ENCODE measurements at regions not wholly inside any gene's neighbourhood (a gene's known extent, or its start where the extent isn't known, plus 50 kb on each side); places are given as distances from the start of the nearest gene placed in this dataset.

DNA sequence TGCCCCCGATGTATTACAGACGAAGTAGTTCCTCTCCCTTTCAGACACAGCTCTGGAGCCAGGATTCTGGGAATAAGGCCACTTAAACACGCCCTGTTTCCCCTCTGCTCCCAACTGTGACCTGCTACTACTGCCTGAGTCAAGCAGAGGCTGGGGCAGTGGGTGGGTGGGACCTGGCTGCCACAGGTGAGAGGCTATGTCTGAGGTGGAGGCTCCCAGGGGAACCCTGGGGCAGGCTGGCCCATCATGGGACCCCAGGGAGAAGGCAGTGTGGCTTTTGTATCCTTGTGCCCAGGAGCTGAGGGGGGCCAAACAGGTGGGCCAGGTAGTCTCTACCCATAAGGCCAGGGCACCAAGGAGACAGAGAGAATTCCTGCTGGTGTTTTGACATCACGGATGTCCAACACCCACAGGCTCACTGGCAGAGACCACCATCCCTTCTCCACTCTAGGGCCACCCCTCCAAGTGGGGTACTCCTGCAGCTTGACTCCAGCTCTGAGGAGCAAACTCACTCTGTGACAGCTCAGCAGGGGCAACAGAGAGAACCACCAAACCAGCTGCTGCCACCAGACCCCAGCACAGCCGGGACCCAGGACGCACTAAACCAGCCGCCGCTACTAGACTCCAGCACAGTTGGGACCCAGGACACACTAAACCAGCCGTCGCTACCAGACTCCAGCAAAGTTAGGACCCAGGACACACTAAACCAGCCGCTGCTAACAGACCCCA lies 105.3 kb upstream of the SMURF2 start:
- Histone ChIP-seq H3K27me3 (no peaks in the 10 kb centered on the region), H3K27ac (no peak overlapping the region), H3K36me3 (peaks cover 14% of the 10 kb centered on the region), H3K9me3 (no peaks in the 10 kb centered on the region), H3K4me1 (no peaks in the 10 kb centered on the region), H3K4me3 (no peak overlapping the region)
- peak; percentile 38 for DNase-seq (ENCODE audit: low spot score)
- no peak for TF ChIP-seq CTCF (IDR thresholded peaks at IDR 0.05)

GRCh38 chr17:64765191-64765889 lies 103.2 kb upstream of the SMURF2 start:
- H3K36me3 ChIP-seq, result peaks cover 14% of the 10 kb centered on the region
- no peak for TF ChIP-seq CTCF (IDR thresholded peaks at IDR 0.05)
- no peaks in the 10 kb centered on the region for H3K27me3 ChIP-seq

DNA sequence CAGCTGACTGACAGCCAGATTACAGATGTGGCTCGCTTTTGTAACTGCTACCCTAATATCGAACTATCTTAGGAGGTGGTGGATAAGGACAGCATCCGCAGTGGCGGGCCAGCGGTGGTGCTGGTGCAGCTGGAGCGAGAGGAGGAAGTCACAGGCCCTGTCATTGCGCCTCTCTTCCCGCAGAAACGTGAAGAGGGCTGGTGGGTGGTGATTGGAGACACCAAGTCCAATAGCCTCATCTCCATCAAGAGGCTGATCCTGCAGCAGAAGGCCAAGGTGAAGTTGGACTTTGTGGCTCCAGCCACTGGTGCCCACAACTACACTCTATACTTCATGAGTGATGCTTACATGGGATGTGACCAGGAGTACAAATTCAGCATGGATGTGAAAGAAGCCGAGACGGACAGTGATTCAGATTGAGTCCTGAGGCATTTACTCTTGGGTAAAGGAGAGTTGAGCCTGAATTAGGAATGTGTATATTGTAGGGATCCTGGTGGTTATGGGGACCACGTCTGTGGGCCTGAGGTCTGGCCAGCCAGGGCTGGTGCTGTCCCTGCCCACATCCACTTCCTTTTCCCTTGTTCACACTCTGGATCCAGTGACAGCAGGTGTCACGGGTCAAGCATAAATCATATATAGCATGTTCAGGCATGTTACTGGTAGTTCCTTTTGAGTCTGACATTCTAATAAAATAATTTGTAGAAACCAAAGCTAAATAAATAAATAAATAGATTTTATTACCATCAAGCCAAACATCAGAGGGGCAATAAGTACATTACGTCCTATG lies 89.0 kb upstream of the SMURF2 start:
- peaks cover 31% of the 10 kb centered on the region for H3K36me3 ChIP-seq
- H3K27me3 ChIP-seq, result no peaks in the 10 kb centered on the region
- no peak for TF ChIP-seq CTCF (IDR thresholded peaks at IDR 0.05)

More at GRCh38 chr17:64765191-64765889, 103.2 kb upstream of the SMURF2 start:
- DNase-seq (ENCODE audit: low spot score), result peak; percentile 50
- Histone ChIP-seq H3K9me3 (no peaks in the 10 kb centered on the region), H3K4me3 (no peak overlapping the region), H3K4me1 (no peaks in the 10 kb centered on the region), H3K27ac (no peak overlapping the region)

DNA sequence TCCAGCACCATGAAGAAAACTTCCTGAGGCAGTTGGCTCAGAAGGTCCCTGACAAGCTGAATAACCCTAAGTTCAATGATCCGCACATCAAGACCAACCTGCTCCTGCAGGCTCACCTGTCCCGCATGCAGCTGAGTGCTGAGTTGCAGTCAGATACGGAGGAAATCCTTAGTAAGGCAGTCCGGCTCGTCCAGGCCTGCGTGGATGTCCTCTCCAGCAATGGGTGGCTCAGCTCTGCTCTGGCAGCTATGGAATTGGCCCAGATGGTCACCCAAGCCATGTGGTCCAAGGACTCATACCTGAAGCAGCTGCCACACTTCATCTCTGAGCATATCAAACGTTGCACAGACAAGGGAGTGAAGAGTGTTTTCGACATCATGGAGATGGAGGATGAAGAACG lies 88.4 kb upstream of the SMURF2 start:
- peaks cover 25% of the 10 kb centered on the region for H3K36me3 ChIP-seq

More for the DNA sequence above, 89.0 kb upstream of the SMURF2 start:
- no peak for DNase-seq (ENCODE audit: low spot score)
- Histone ChIP-seq H3K27ac (no peak overlapping the region), H3K4me3 (no peak overlapping the region), H3K4me1 (no peaks in the 10 kb centered on the region), H3K9me3 (no peaks in the 10 kb centered on the region)

DNA sequence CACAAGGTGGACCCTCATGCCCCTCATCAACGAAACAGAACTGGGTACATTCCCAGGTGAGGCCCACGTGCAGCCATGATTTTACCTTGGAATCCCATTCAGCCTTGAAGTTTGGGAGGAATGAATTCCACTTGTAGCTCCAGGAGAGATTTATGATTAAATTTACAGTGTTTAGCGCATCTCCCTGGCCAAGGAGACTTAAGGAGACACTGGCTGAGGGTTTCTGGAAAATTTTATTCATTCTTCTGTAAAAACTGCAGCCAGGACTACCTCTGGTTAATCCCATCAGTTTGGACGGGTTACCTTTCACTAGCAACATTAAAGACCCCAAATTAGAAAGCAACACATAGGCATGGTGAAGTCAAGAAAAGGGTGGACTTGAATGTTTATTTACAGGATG lies 87.2 kb upstream of the SMURF2 start:
- TF ChIP-seq CTCF (IDR thresholded peaks at IDR 0.05), result no peak
- no peak overlapping the region for H3K4me3 ChIP-seq
- H3K9me3 ChIP-seq, result no peaks in the 10 kb centered on the region
- no peaks in the 10 kb centered on the region for H3K27me3 ChIP-seq
- peaks cover 21% of the 10 kb centered on the region for H3K36me3 ChIP-seq
- no peaks in the 10 kb centered on the region for H3K4me1 ChIP-seq
- DNase-seq (ENCODE audit: low spot score), result no peak
- no peak overlapping the region for H3K27ac ChIP-seq

More for the DNA sequence above, 88.4 kb upstream of the SMURF2 start:
- no peaks in the 10 kb centered on the region for H3K4me1 ChIP-seq
- no peak for DNase-seq (ENCODE audit: low spot score)
- no peak overlapping the region for H3K27ac ChIP-seq
- H3K27me3 ChIP-seq, result no peaks in the 10 kb centered on the region
- H3K9me3 ChIP-seq, result no peaks in the 10 kb centered on the region
- no peak for TF ChIP-seq CTCF (IDR thresholded peaks at IDR 0.05)
- H3K4me3 ChIP-seq, result no peak overlapping the region

Measured in right atrium auricular region (tissue), 2 donors.